Liver (tissue), 8 donors: ENCODE measurements at regions not wholly inside any gene's neighbourhood (a gene's known extent, or its start where the extent isn't known, plus 50 kb on each side); places are given as distances from the start of the nearest gene placed in this dataset.

Source experiments
- DNase-seq: peaks from one replicate; pipeline ENCODE4 v3.0.0-alpha.2; 2017; ENCODE audit warnings: low spot score
- H3K27ac ChIP-seq, 2 donors: one replicate each; pipeline ENCODE4 v1.7.0; 2013; ENCODE audit warnings: inconsistent platforms in 2 of 2, low read length in 2 of 2, control low read depth in 1 of 2, low read depth in 1 of 2, mild to moderate bottlenecking in 1 of 2
- H3K27me3 ChIP-seq, 4 donors: one replicate each; pipeline versions ENCODE4 v1.6.1 to v1.7.0; 2013; ENCODE audit warnings: low read length in 3 of 4, inconsistent platforms in 1 of 4, mild to moderate bottlenecking in 1 of 4, moderate library complexity in 1 of 4; ENCODE audit not compliant: control insufficient read depth in 4 of 4, insufficient read depth in 4 of 4
- H3K36me3 ChIP-seq, 4 donors: one replicate each; pipeline versions ENCODE4 v1.6.1 to v1.7.0; 2013; ENCODE audit warnings: low read length in 3 of 4, mild to moderate bottlenecking in 3 of 4, low read depth in 1 of 4, moderate library complexity in 1 of 4; ENCODE audit not compliant: control insufficient read depth in 4 of 4, insufficient read depth in 3 of 4
- H3K4me1 ChIP-seq, 4 donors: one replicate each; pipeline versions ENCODE4 v1.6.1 to v1.7.0; 2013; ENCODE audit warnings: low read length in 3 of 4, mild to moderate bottlenecking in 3 of 4, moderate library complexity in 1 of 4; ENCODE audit not compliant: control insufficient read depth in 4 of 4, insufficient read depth in 4 of 4
- H3K4me3 ChIP-seq, 3 donors: one replicate each; pipeline versions ENCODE4 v1.6.1 to v1.7.0; 2013; ENCODE audit warnings: low read length in 3 of 3, control low read depth in 1 of 3, low read depth in 1 of 3, mild to moderate bottlenecking in 1 of 3
- H3K9ac ChIP-seq, 2 donors: one replicate each; pipeline ENCODE4 v1.7.0; 2013; ENCODE audit warnings: low read length in 2 of 2, mild to moderate bottlenecking in 2 of 2, moderate library complexity in 2 of 2, control low read depth in 1 of 2, low read depth in 1 of 2
- H3K9me3 ChIP-seq, 4 donors: one replicate each; pipeline versions ENCODE4 v1.6.1 to v1.7.0; 2013; ENCODE audit warnings: low read length in 3 of 4; ENCODE audit not compliant: control insufficient read depth in 4 of 4
- ATF3 ChIP-seq: IDR thresholded peaks from 2 replicates; pipeline ENCODE4 v1.6.1; 2016; ENCODE audit warnings: antibody characterized with exemption
- CTCF ChIP-seq: fragments of 150-350 bp; IDR thresholded peaks from 2 replicates; pipeline ENCODE4 v1.5.1; 2017; ENCODE audit warnings: improper control_type of control experiment, low read depth, low read length; ENCODE audit not compliant: missing input control
- EGR1 ChIP-seq, 2 donors: IDR thresholded peaks; 2 replicates each; pipeline ENCODE4 v1.6.1; 2016 to 2018; ENCODE audit warnings: antibody characterized with exemption in 2 of 2, low read depth in 2 of 2
- FOXA1 ChIP-seq: IDR thresholded peaks from 2 replicates; pipeline ENCODE4 v1.6.1; 2016; ENCODE audit warnings: antibody characterized with exemption
- FOXA2 ChIP-seq: IDR thresholded peaks from 2 replicates; pipeline ENCODE4 v1.6.1; 2016; ENCODE audit warnings: antibody characterized with exemption
- GABPA ChIP-seq, 2 donors: IDR thresholded peaks in 1 of 2; conservative IDR thresholded peaks in 1 of 2; 2 replicates each; pipeline ENCODE4 v1.6.1; 2016; ENCODE audit warnings: antibody characterized with exemption in 2 of 2, mild to moderate bottlenecking in 1 of 2, moderate library complexity in 1 of 2
- HNF4A ChIP-seq, 2 donors: conservative IDR thresholded peaks; 2 replicates each; pipeline ENCODE4 v1.6.1; 2016; ENCODE audit warnings: antibody characterized with exemption in 2 of 2, mild to moderate bottlenecking in 2 of 2
- HNF4G ChIP-seq: IDR thresholded peaks from 2 replicates; pipeline ENCODE4 v1.6.1; 2016; ENCODE audit warnings: antibody characterized with exemption
- MAX ChIP-seq: IDR thresholded peaks from 2 replicates; pipeline ENCODE4 v1.6.1; 2016; ENCODE audit warnings: antibody characterized with exemption
- NR2F2 ChIP-seq: IDR thresholded peaks from 2 replicates; pipeline ENCODE4 v1.6.1; 2016; ENCODE audit warnings: antibody characterized with exemption
- RAD21 ChIP-seq, 2 donors: IDR thresholded peaks; 2 replicates each; pipeline ENCODE4 v1.6.1; 2016; ENCODE audit warnings: antibody characterized with exemption in 2 of 2, mild to moderate bottlenecking in 2 of 2
- REST ChIP-seq: IDR thresholded peaks from 2 replicates; pipeline ENCODE4 v1.6.1; 2016; ENCODE audit warnings: antibody characterized with exemption, mild to moderate bottlenecking
- RXRA ChIP-seq, 2 donors: IDR thresholded peaks; 2 replicates each; pipeline ENCODE4 v1.6.1; 2017 to 2018; ENCODE audit warnings: antibody characterized with exemption in 2 of 2, mild to moderate bottlenecking in 1 of 2
- SP1 ChIP-seq: IDR thresholded peaks from 2 replicates; pipeline ENCODE4 v1.6.1; 2018; ENCODE audit warnings: antibody characterized with exemption, mild to moderate bottlenecking
- TAF1 ChIP-seq: conservative IDR thresholded peaks from 2 replicates; pipeline ENCODE4 v1.6.1; 2016; ENCODE audit warnings: antibody characterized with exemption, mild to moderate bottlenecking
- YY1 ChIP-seq: IDR thresholded peaks from 2 replicates; pipeline ENCODE4 v1.6.1; 2016; ENCODE audit warnings: antibody characterized with exemption, mild to moderate bottlenecking
- ZBTB33 ChIP-seq: IDR thresholded peaks from 2 replicates; pipeline ENCODE4 v1.6.1; 2016; ENCODE audit warnings: antibody characterized with exemption
- WGBS: extraction: QIAGEN DNeasy Blood & Tissue Kit; methylation state at CpG from one replicate; pipeline ENCODE4 v1.1.7; 2013; 5-methylcytosine and 5-hydroxymethylcytosine counted together
- donor health status: healthy.
- donor health status: healthy.
- donor health status: healthy.
- donor health status: healthy.
- donor health status: healthy.

- Histone ChIP-seq H3K27me3 (no peaks in the 10 kb centered on the region), H3K9ac (no peak overlapping the region), H3K4me1 (no peaks in the 10 kb centered on the region), H3K4me3 (no peak overlapping the region), H3K27ac (no peak overlapping the region), H3K9me3 (no peaks in the 10 kb centered on the region), H3K36me3 (no peaks in the 10 kb centered on the region)
- 85% methylated on average over 6 of the region's 6 CpGs for WGBS
- TF ChIP-seq HNF4G (no peak), EGR1 (IDR thresholded peaks at IDR 0.05; ENCODE audit: low read depth in 2 of 2) (no peak), GABPA (IDR thresholded peaks at IDR 0.05 in 1 of 2, conservative IDR thresholded peaks at IDR 0.05 in 1 of 2) (no peak), SP1 (no peak), ATF3 (no peak), FOXA1 (no peak), MAX (no peak), REST (no peak), YY1 (no peak), ZBTB33 (no peak), RAD21 (IDR thresholded peaks at IDR 0.05) (no peak), TAF1 (no peak), RXRA (IDR thresholded peaks at IDR 0.05) (no peak), CTCF (no peak), HNF4A (conservative IDR thresholded peaks at IDR 0.05) (no peak), FOXA2 (no peak), NR2F2 (no peak)
- no peak for DNase-seq
These were observed 553.3 kb downstream of the CMPK2 start for GRCh38 chr2:6312367-6312766.
